K562 (cell line): ENCODE measurements at regions not wholly inside any gene's neighbourhood (a gene's known extent, or its start where the extent isn't known, plus 50 kb on each side); places are given as distances from the start of the nearest gene placed in this dataset.

Experiments
- ATAC-seq: fragments of 200-7000 bp; cut with Tn5 transposase; 3 replicates; pipeline ENCODE4 v1.9.1; 2020; ENCODE audit warnings: moderate library complexity
- BruUV-seq: library from RNA; stranded (reverse); fragments of 400-500 nt; replicated peaks from 2 replicates; lab custom pipeline; 2021; lab: Mats Ljungman, UMichigan
- CTCF ChIA-PET: fragments of 300-600 bp; formaldehyde crosslinking; extraction: SDS; loops from one replicate; lab custom pipeline; 2021; ENCODE audit warnings: low intra/inter-chr PET ratio; lab: Yijun Ruan, JAX
- POLR2A ChIA-PET: fragments of 300-600, 350-650 bp; sonication (Branson Sonifier 250); formaldehyde crosslinking; extraction: SDS; loops from one replicate; lab custom pipeline; 2021; ENCODE audit warnings: antibody characterized with exemption, inconsistent platforms; lab: Yijun Ruan, JAX
- DNase-seq, 4 experiments: peaks; one replicate each; pipeline versions ENCODE4 v3.0.0 to v3.0.0-alpha.2; 2011 to 2018; ENCODE audit warnings: low spot score in 3 of 4, mixed read lengths in 3 of 4; ENCODE audit errors: extremely low read depth in 1 of 4
- FAIRE-seq: peaks from 2 replicates; lab custom pipeline; 2011; peaks lifted over from hg19 to GRCh38; lab: Jason Lieb, UNC
- H2AFZ ChIP-seq: 2 replicates; pipeline ENCODE4 v1.6.0; 2011; ENCODE audit warnings: low read depth, low read length, control low read depth, inconsistent platforms
- H3K27ac ChIP-seq: fragments of 200-600 bp; 3 replicates; pipeline ENCODE4 v1.8.0; 2011; ENCODE audit warnings: low read depth, mild to moderate bottlenecking, control low read depth, inconsistent platforms, low read length, moderate library complexity, mixed read lengths; ENCODE audit errors: extremely low read depth
- H3K27me3 ChIP-seq, 2 experiments: fragments of 300-600 bp in 1 of 2; 2 replicates in 1 of 2; 3 replicates in 1 of 2; pipeline versions ENCODE4 v1.6.0 to v1.8.0; 2011; ENCODE audit warnings: inconsistent platforms in 2 of 2, low read length in 2 of 2, mild to moderate bottlenecking in 1 of 2, mixed read lengths in 1 of 2, moderate library complexity in 1 of 2; ENCODE audit not compliant: control insufficient read depth in 2 of 2, insufficient read depth in 2 of 2
- H3K36me3 ChIP-seq: fragments of 300-600 bp; 3 replicates; pipeline ENCODE4 v1.8.0; 2011; ENCODE audit warnings: mild to moderate bottlenecking, low read length, inconsistent platforms; ENCODE audit not compliant: control insufficient read depth, insufficient read depth
- H3K4me1 ChIP-seq, 2 experiments: fragments of 200-600 bp in 1 of 2; replicated peaks in 1 of 2; 2 replicates in 1 of 2; 3 replicates in 1 of 2; pipeline versions ENCODE4 v1.5.1 to v1.8.0; 2011; ENCODE audit warnings: inconsistent platforms in 2 of 2, low read length in 2 of 2, mild to moderate bottlenecking in 1 of 2, mixed read lengths in 1 of 2, moderate library complexity in 1 of 2; ENCODE audit not compliant: control insufficient read depth in 2 of 2, insufficient read depth in 2 of 2
- H3K4me2 ChIP-seq: 2 replicates; pipeline ENCODE4 v1.6.1; 2011; ENCODE audit warnings: low read length, control low read depth, inconsistent platforms, mixed read lengths; ENCODE audit not compliant: insufficient read depth
- H3K4me3 ChIP-seq: fragments of 200-600 bp; sonication (generic), shearing (Covaris generic); 2 replicates; pipeline ENCODE4 v1.5.1; 2016; ENCODE audit warnings: control low read depth, inconsistent platforms
- H3K79me2 ChIP-seq: fragments of 200-600 bp; 3 replicates; pipeline ENCODE4 v1.8.0; 2011; ENCODE audit warnings: low read length, inconsistent platforms; ENCODE audit not compliant: control insufficient read depth, insufficient read depth
- H3K9ac ChIP-seq, 2 experiments: 2 replicates each; pipeline versions ENCODE4 v1.6.0 to v1.6.1; 2011; ENCODE audit warnings: low read depth in 2 of 2, low read length in 2 of 2, control low read depth in 1 of 2, inconsistent platforms in 1 of 2, mild to moderate bottlenecking in 1 of 2, mixed read lengths in 1 of 2; ENCODE audit not compliant: insufficient read depth in 1 of 2
- H3K9me1 ChIP-seq: one replicate; pipeline ENCODE4 v1.6.0; 2011; ENCODE audit warnings: inconsistent platforms, mild to moderate bottlenecking, low read length, moderate library complexity; ENCODE audit not compliant: control insufficient read depth, insufficient read depth
- H3K9me3 ChIP-seq: replicated peaks from 2 replicates; pipeline ENCODE4 v1.5.1; 2011; ENCODE audit warnings: low read depth, low read length, inconsistent platforms; ENCODE audit not compliant: control insufficient read depth, insufficient read depth
- H4K20me1 ChIP-seq: replicated peaks from 2 replicates; pipeline ENCODE4 v1.6.1; 2011; ENCODE audit warnings: low read length, inconsistent platforms, mixed read lengths; ENCODE audit not compliant: control insufficient read depth, insufficient read depth
- FIP1L1 ChIP-seq: fragments of 200-400 bp; formaldehyde crosslinking; IDR thresholded peaks from 2 replicates; pipeline ENCODE4 v1.6.1; 2018; ENCODE audit warnings: mild to moderate bottlenecking, low read depth, low read length; ENCODE audit not compliant: poor library complexity, severe bottlenecking
- GMEB1 ChIP-seq: fragments of 250-450 bp; sonication (Bioruptor Pico); IDR thresholded peaks from 2 replicates; pipeline ENCODE4 v1.4.0; 2020; ENCODE audit warnings: mild to moderate bottlenecking
- HCFC1 ChIP-seq: IDR thresholded peaks from 2 replicates; pipeline ENCODE4 v1.6.1; 2012; ENCODE audit warnings: low read depth, low read length, improper control_type of control experiment
- HNRNPK ChIP-seq: fragments of 200-400 bp; formaldehyde crosslinking; IDR thresholded peaks from one replicate; pipeline ENCODE4 v1.6.1; 2018; ENCODE audit warnings: mild to moderate bottlenecking, low read depth, low read length; ENCODE audit not compliant: poor library complexity, severe bottlenecking
- JUNB ChIP-seq: fragments of 450-650 bp; formaldehyde crosslinking; conservative IDR thresholded peaks from 2 replicates; pipeline ENCODE4 v1.4.0; 2020; ENCODE audit warnings: mild to moderate bottlenecking
- MCM3 ChIP-seq: fragments of 450-650 bp; IDR thresholded peaks from 2 replicates; pipeline ENCODE4 v1.6.1; 2016
- POU5F1 ChIP-seq: fragments of 150-350 bp; IDR thresholded peaks from 2 replicates; pipeline ENCODE4 v1.6.1; 2014; ENCODE audit warnings: borderline replicate concordance, low read length, low read depth, mild to moderate bottlenecking; ENCODE audit not compliant: partially characterized antibody
- RBM15 ChIP-seq: fragments of 200-400 bp; formaldehyde crosslinking; IDR thresholded peaks from 2 replicates; pipeline ENCODE4 v1.6.1; 2018; ENCODE audit warnings: mild to moderate bottlenecking, low read length, moderate library complexity; ENCODE audit not compliant: insufficient read depth
- SIX5 ChIP-seq, 2 experiments: IDR thresholded peaks; 2 replicates each; pipeline ENCODE4 v1.6.1; 2011; ENCODE audit warnings: low read length in 2 of 2, borderline replicate concordance in 1 of 2, low read depth in 1 of 2, mild to moderate bottlenecking in 1 of 2, moderate library complexity in 1 of 2; ENCODE audit not compliant: insufficient read depth in 1 of 2
- SMARCB1 ChIP-seq: IDR thresholded peaks from 2 replicates; pipeline ENCODE4 v1.6.1; 2011; ENCODE audit warnings: improper control_type of control experiment, low read depth; ENCODE audit not compliant: insufficient read length
- TCF7L2 ChIP-seq: fragments of 150-350 bp; IDR thresholded peaks from 2 replicates; pipeline ENCODE4 v1.6.1; 2016; ENCODE audit warnings: low read depth, mild to moderate bottlenecking, low read length, moderate library complexity
- ZNF124 ChIP-seq: sonication (generic); formaldehyde crosslinking; IDR thresholded peaks from 2 replicates; pipeline ENCODE4 v1.8.1; 2022; ENCODE audit warnings: missing genetic modification reagents
- WGBS: fragments of 100-300 bp; shearing (Covaris generic); methylation state at CpG from one replicate; pipeline ENCODE4 v1.1.6; 2016; ENCODE audit warnings: low coverage, mixed read lengths; ENCODE audit not compliant: insufficient coverage; ENCODE audit errors: missing lambda C conversion rate; 5-methylcytosine and 5-hydroxymethylcytosine counted together
- in situ Hi-C: fragments of 300-500 bp; cut with MboI; formaldehyde crosslinking; loops from 4 replicates; pipeline ENCODE4 v1.15.0; 2018; ENCODE audit warnings: inconsistent platforms, mixed read lengths
- intact Hi-C: fragments of 100-400 bp; cut with micrococcal nuclease; formaldehyde crosslinking; loops from 2 replicates; pipeline ENCODE4 v1.14.2; 2022
- TF ChIP-seq, protein P1 (sequence below): fragments of 250-450 bp; sonication (Bioruptor Pico); IDR thresholded peaks from 2 replicates; pipeline ENCODE4 v1.8.0; 2022; ENCODE audit warnings: inconsistent platforms

DNA sequence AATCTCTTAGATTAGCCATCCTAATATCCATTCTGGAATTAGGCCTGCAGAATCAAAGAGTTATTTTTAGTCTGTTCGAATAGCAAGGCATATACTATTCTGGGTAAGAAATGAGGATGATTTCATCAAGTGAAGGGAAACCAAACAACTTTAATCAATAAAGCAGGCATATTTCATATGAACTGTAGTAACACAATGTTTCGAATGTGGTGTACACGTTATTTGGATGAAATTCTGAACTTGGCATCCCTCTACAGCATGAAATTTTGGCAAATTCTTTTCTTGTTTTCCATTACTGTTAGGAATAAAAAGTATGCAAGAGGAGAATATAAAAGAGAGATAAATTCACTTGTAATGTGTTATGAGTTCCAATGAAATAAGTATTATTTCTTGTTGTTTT, 1233.3 kb upstream of the SEL1L start:
- Histone ChIP-seq H3K4me3 (no peak overlapping the region), H3K9ac (no peak overlapping the region), H3K79me2 (no peaks in the 10 kb centered on the region), H3K4me2 (no peak overlapping the region), H4K20me1 (no peaks in the 10 kb centered on the region), H3K9me1 (no peaks in the 10 kb centered on the region), H3K9me3 (no peaks in the 10 kb centered on the region), H3K4me1 (no peaks in the 10 kb centered on the region), H2AFZ (no peak overlapping the region), H3K27ac (no peak overlapping the region), H3K36me3 (no peaks in the 10 kb centered on the region), H3K27me3 (no peaks in the 10 kb centered on the region)
- no peak for DNase-seq
- no TSS peak for BruUV-seq
- ChIA-PET CTCF (no interaction called here), POLR2A (no interaction called here)
- in situ Hi-C loops = no loop called here
- ATAC-seq = no peak
- FAIRE-seq = no peak
- TF ChIP-seq GMEB1 (CRISPR knock-in tag) = no peak
- no peak for TF ChIP-seq RBM15
- no peak for TF ChIP-seq ZNF124
- TF ChIP-seq TCF7L2 = no peak
- TF ChIP-seq MCM3 = no peak
- no peak for TF ChIP-seq HCFC1
- no peak for TF ChIP-seq SIX5 (IDR thresholded peaks at IDR 0.05; ENCODE audit: borderline replicate concordance in 1 of 2, insufficient read depth in 1 of 2, low read depth in 1 of 2, low read length in 2 of 2)
- no peak for TF ChIP-seq SMARCB1
- TF ChIP-seq HNRNPK = no peak
- TF ChIP-seq FIP1L1 = no peak
- TF ChIP-seq POU5F1 = no peak
- no peak for TF ChIP-seq JUNB (CRISPR knock-in tag)
- TF ChIP-seq, protein P1, sequence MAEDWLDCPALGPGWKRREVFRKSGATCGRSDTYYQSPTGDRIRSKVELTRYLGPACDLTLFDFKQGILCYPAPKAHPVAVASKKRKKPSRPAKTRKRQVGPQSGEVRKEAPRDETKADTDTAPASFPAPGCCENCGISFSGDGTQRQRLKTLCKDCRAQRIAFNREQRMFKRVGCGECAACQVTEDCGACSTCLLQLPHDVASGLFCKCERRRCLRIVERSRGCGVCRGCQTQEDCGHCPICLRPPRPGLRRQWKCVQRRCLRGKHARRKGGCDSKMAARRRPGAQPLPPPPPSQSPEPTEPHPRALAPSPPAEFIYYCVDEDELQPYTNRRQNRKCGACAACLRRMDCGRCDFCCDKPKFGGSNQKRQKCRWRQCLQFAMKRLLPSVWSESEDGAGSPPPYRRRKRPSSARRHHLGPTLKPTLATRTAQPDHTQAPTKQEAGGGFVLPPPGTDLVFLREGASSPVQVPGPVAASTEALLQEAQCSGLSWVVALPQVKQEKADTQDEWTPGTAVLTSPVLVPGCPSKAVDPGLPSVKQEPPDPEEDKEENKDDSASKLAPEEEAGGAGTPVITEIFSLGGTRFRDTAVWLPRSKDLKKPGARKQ (CRISPR knock-in tag) = no peak
- intact Hi-C loops = no loop called here
- WGBS = 6% methylated on average over 3 of the region's 3 CpGs
